CD4-positive, CD25-positive, alpha-beta regulatory T cell (primary cell): ENCODE measurements at regions not wholly inside any gene's neighbourhood (a gene's known extent, or its start where the extent isn't known, plus 50 kb on each side); places are given as distances from the start of the nearest gene placed in this dataset.

Source experiments
- ATAC-seq, 2 donors: fragments of 150-1000 bp; cut with Tn5 transposase; one replicate each; pipeline ENCODE4 v1.10.0; 2021; ENCODE audit warnings: low read depth in 2 of 2, moderate number of reproducible peaks in 2 of 2, moderate library complexity in 1 of 2
- DNase-seq, 3 donors: peaks; one replicate each; pipeline versions ENCODE4 v3.0.0 to v3.0.0-alpha.2; 2012 to 2022; ENCODE audit warnings: mixed read lengths in 1 of 3
- H3K27ac ChIP-seq: one replicate; pipeline ENCODE4 v1.7.0; 2013; ENCODE audit warnings: mild to moderate bottlenecking, low read length; ENCODE audit not compliant: insufficient read depth, poor library complexity, severe bottlenecking
- H3K27me3 ChIP-seq: one replicate; pipeline ENCODE4 v1.7.0; 2013; ENCODE audit warnings: low read length; ENCODE audit not compliant: control insufficient read depth, insufficient read depth
- H3K36me3 ChIP-seq: one replicate; pipeline ENCODE4 v1.7.0; 2013; ENCODE audit warnings: mild to moderate bottlenecking, low read length, moderate library complexity; ENCODE audit not compliant: control insufficient read depth, insufficient read depth
- H3K4me1 ChIP-seq: 2 replicates; pipeline ENCODE4 v1.7.0; 2013; ENCODE audit warnings: mild to moderate bottlenecking, low read length; ENCODE audit not compliant: insufficient read depth, control insufficient read depth, poor library complexity, severe bottlenecking
- H3K4me3 ChIP-seq: one replicate; pipeline ENCODE4 v1.7.0; 2013; ENCODE audit warnings: low read depth, mild to moderate bottlenecking, low read length, moderate library complexity
- H3K9me3 ChIP-seq, 2 experiments: 1 replicate in 1 of 2; 2 replicates in 1 of 2; pipeline ENCODE4 v1.7.0; 2013; ENCODE audit warnings: low read length in 2 of 2, mild to moderate bottlenecking in 1 of 2, moderate library complexity in 1 of 2; ENCODE audit not compliant: control insufficient read depth in 2 of 2
- H3K27ac Mint-ChIP-seq, 3 donors: one replicate each; pipeline ENCODE4 v1.8.0; 2020 to 2022; ENCODE audit warnings: mild to moderate bottlenecking in 3 of 3, mixed read lengths in 3 of 3, moderate library complexity in 2 of 3
- H3K27me3 Mint-ChIP-seq: one replicate; pipeline ENCODE4 v1.8.0; 2022; ENCODE audit warnings: mild to moderate bottlenecking, mixed read lengths
- H3K36me3 Mint-ChIP-seq: one replicate; pipeline ENCODE4 v1.8.0; 2020; ENCODE audit warnings: mixed read lengths
- H3K4me1 Mint-ChIP-seq, 4 donors: one replicate each; pipeline ENCODE4 v1.8.0; 2020 to 2022; ENCODE audit warnings: mixed read lengths in 4 of 4, mild to moderate bottlenecking in 1 of 4
- H3K4me3 Mint-ChIP-seq, 4 donors: one replicate each; pipeline ENCODE4 v1.8.0; 2020 to 2022; ENCODE audit warnings: mild to moderate bottlenecking in 4 of 4, mixed read lengths in 4 of 4, moderate library complexity in 3 of 4
- H3K9me3 Mint-ChIP-seq, 7 donors: one replicate each; pipeline ENCODE4 v1.8.0; 2020 to 2022; ENCODE audit warnings: mixed read lengths in 7 of 7, mild to moderate bottlenecking in 3 of 7, moderate library complexity in 2 of 7

GRCh38 chr5:104932431-104932830, 1369.8 kb upstream of the NUDT12 start:
- Mint-ChIP-seq H3K9me3 (peaks cover 0 to 20% (median 2%) of the 10 kb centered on the region in 7 donors), H3K27me3 (no peaks in the 10 kb centered on the region), H3K36me3 (no peaks in the 10 kb centered on the region), H3K4me1 (no peaks in the 10 kb centered on the region), H3K4me3 (no peak overlapping the region), H3K27ac (no peak overlapping the region)
- Histone ChIP-seq H3K4me3 (no peak overlapping the region), H3K27ac (no peak overlapping the region), H3K36me3 (no peaks in the 10 kb centered on the region), H3K9me3 (peaks cover 0 to 3% of the 10 kb centered on the region in 2 experiments), H3K27me3 (no peaks in the 10 kb centered on the region), H3K4me1 (no peaks in the 10 kb centered on the region)
- no peak for DNase-seq
- ATAC-seq: no peak

- H3K27ac Mint-ChIP-seq: no peak overlapping the region
- Histone ChIP-seq H3K4me3 (no peak overlapping the region), H3K36me3 (no peaks in the 10 kb centered on the region)
Measured at GRCh38 chr5:104928906-104929520, 1366.4 kb upstream of the NUDT12 start.

GRCh38 chr5:104915226-104915625, 1352.6 kb upstream of the NUDT12 start:
- no peaks in the 10 kb centered on the region for H3K36me3 Mint-ChIP-seq
- H3K27me3 Mint-ChIP-seq: no peaks in the 10 kb centered on the region
- no peaks in the 10 kb centered on the region for H3K9me3 ChIP-seq
- no peak overlapping the region for H3K4me3 ChIP-seq
- no peak for DNase-seq
- no peak overlapping the region for H3K4me3 Mint-ChIP-seq
- no peak for ATAC-seq
- no peak overlapping the region for H3K27ac ChIP-seq
- no peaks in the 10 kb centered on the region for H3K36me3 ChIP-seq
- H3K9me3 Mint-ChIP-seq: peaks cover 0 to 24% (median 1%) of the 10 kb centered on the region in 7 donors
- H3K4me1 ChIP-seq: no peaks in the 10 kb centered on the region
- H3K27ac Mint-ChIP-seq: no peak overlapping the region
- no peaks in the 10 kb centered on the region for H3K4me1 Mint-ChIP-seq
- H3K27me3 ChIP-seq: no peaks in the 10 kb centered on the region

More at GRCh38 chr5:104928906-104929520, 1366.4 kb upstream of the NUDT12 start:
- Mint-ChIP-seq H3K4me3 (no peak overlapping the region), H3K36me3 (no peaks in the 10 kb centered on the region), H3K4me1 (no peaks in the 10 kb centered on the region), H3K27me3 (no peaks in the 10 kb centered on the region), H3K9me3 (peaks cover 0 to 32% (median 8%) of the 10 kb centered on the region in 7 donors)
- Histone ChIP-seq H3K27me3 (no peaks in the 10 kb centered on the region), H3K4me1 (no peaks in the 10 kb centered on the region), H3K9me3 (peaks cover 0 to 5% of the 10 kb centered on the region in 2 experiments), H3K27ac (no peak overlapping the region)
- ATAC-seq: no peak
- no peak for DNase-seq

- ATAC-seq (no peak), DNase-seq (no peak)
- Histone ChIP-seq H3K4me1 (no peaks in the 10 kb centered on the region), H3K4me3 (no peak overlapping the region), H3K9me3 (no peaks in the 10 kb centered on the region), H3K27ac (no peak overlapping the region), H3K36me3 (no peaks in the 10 kb centered on the region), H3K27me3 (no peaks in the 10 kb centered on the region)
- Mint-ChIP-seq H3K27me3 (no peaks in the 10 kb centered on the region), H3K36me3 (no peaks in the 10 kb centered on the region), H3K4me3 (no peak overlapping the region), H3K27ac (no peak overlapping the region), H3K4me1 (no peaks in the 10 kb centered on the region), H3K9me3 (peaks cover 0 to 24% (median 1%) of the 10 kb centered on the region in 7 donors)
Measured at GRCh38 chr5:104914536-104915070, 1352.0 kb upstream of the NUDT12 start.

- no peaks in the 10 kb centered on the region for H3K4me1 ChIP-seq
- no peaks in the 10 kb centered on the region for H3K4me1 Mint-ChIP-seq
- no peaks in the 10 kb centered on the region for H3K27me3 Mint-ChIP-seq
- DNase-seq (no peak), ATAC-seq (no peak)
- no peak overlapping the region for H3K27ac Mint-ChIP-seq
- H3K36me3 Mint-ChIP-seq: no peaks in the 10 kb centered on the region
- no peak overlapping the region for H3K27ac ChIP-seq
- no peaks in the 10 kb centered on the region for H3K9me3 ChIP-seq
- H3K36me3 ChIP-seq: no peaks in the 10 kb centered on the region
- no peaks in the 10 kb centered on the region for H3K27me3 ChIP-seq
- H3K4me3 ChIP-seq: no peak overlapping the region
- peaks cover 0 to 24% (median 1%) of the 10 kb centered on the region in 7 donors for H3K9me3 Mint-ChIP-seq
- no peak overlapping the region for H3K4me3 Mint-ChIP-seq
Measured at GRCh38 chr5:104913841-104914281, 1351.3 kb upstream of the NUDT12 start.

- DNase-seq (no peak), ATAC-seq (no peak)
- Mint-ChIP-seq H3K9me3 (peaks cover 0 to 15% (median 2%) of the 10 kb centered on the region in 7 donors), H3K4me1 (no peaks in the 10 kb centered on the region), H3K27me3 (no peaks in the 10 kb centered on the region), H3K36me3 (no peaks in the 10 kb centered on the region), H3K27ac (no peak overlapping the region), H3K4me3 (no peak overlapping the region)
- Histone ChIP-seq H3K4me3 (no peak overlapping the region), H3K36me3 (no peaks in the 10 kb centered on the region), H3K27me3 (no peaks in the 10 kb centered on the region), H3K27ac (no peak overlapping the region), H3K4me1 (no peaks in the 10 kb centered on the region), H3K9me3 (no peaks in the 10 kb centered on the region)
Measured at GRCh38 chr5:104909803-104910202, 1347.2 kb upstream of the NUDT12 start.

GRCh38 chr5:104904561-104904960, 1342.0 kb upstream of the NUDT12 start:
- DNase-seq (no peak), ATAC-seq (no peak)
- Mint-ChIP-seq H3K9me3 (peaks cover 0 to 5% (median 0%) of the 10 kb centered on the region in 7 donors), H3K27ac (no peak overlapping the region), H3K36me3 (no peaks in the 10 kb centered on the region), H3K27me3 (no peaks in the 10 kb centered on the region), H3K4me3 (no peak overlapping the region), H3K4me1 (no peaks in the 10 kb centered on the region)
- no peaks in the 10 kb centered on the region for H3K36me3 ChIP-seq
- H3K4me3 ChIP-seq: no peak overlapping the region
- H3K4me1 ChIP-seq: no peaks in the 10 kb centered on the region
- H3K27ac ChIP-seq: no peak overlapping the region
- no peaks in the 10 kb centered on the region for H3K27me3 ChIP-seq
- H3K9me3 ChIP-seq: no peaks in the 10 kb centered on the region

GRCh38 chr5:104903941-104904340, 1341.4 kb upstream of the NUDT12 start:
- Mint-ChIP-seq H3K4me1 (no peaks in the 10 kb centered on the region), H3K36me3 (no peaks in the 10 kb centered on the region), H3K27ac (no peak overlapping the region), H3K4me3 (no peak overlapping the region), H3K27me3 (no peaks in the 10 kb centered on the region), H3K9me3 (peaks cover 0 to 11% (median 4%) of the 10 kb centered on the region in 7 donors)
- Histone ChIP-seq H3K36me3 (no peaks in the 10 kb centered on the region), H3K27me3 (no peaks in the 10 kb centered on the region), H3K27ac (no peak overlapping the region), H3K9me3 (no peaks in the 10 kb centered on the region), H3K4me1 (no peaks in the 10 kb centered on the region), H3K4me3 (no peak overlapping the region)
- no peak for DNase-seq
- ATAC-seq: no peak
